Loucy (cell line): ENCODE measurements at regions not wholly inside any gene's neighbourhood (a gene's known extent, or its start where the extent isn't known, plus 50 kb on each side); places are given as distances from the start of the nearest gene placed in this dataset.

Source experiments
- H2AFZ ChIP-seq: fragments of 200-600 bp; sonication (generic); 2 replicates; pipeline ENCODE4 v1.6.0; 2016; ENCODE audit warnings: antibody characterized with exemption, mild to moderate bottlenecking, low read length, moderate library complexity
- H3F3A ChIP-seq: fragments of 200-600 bp; 2 replicates; pipeline ENCODE4 v1.6.0; 2016; ENCODE audit warnings: antibody characterized with exemption, low read depth, mild to moderate bottlenecking
- H3K27me3 ChIP-seq: fragments of 200-600 bp; sonication (generic); 2 replicates; pipeline ENCODE4 v1.6.1; 2014; ENCODE audit warnings: low read length, mild to moderate bottlenecking; ENCODE audit not compliant: insufficient read depth, poor library complexity, severe bottlenecking
- H3K36me3 ChIP-seq: fragments of 200-600 bp; sonication (generic); 2 replicates; pipeline ENCODE4 v1.6.1; 2016; ENCODE audit warnings: low read length; ENCODE audit not compliant: insufficient read depth
- H3K4me1 ChIP-seq: fragments of 200-600 bp; sonication (generic); 2 replicates; pipeline ENCODE4 v1.5.1; 2014; ENCODE audit warnings: low read length, mild to moderate bottlenecking; ENCODE audit not compliant: insufficient read depth, poor library complexity, severe bottlenecking
- H3K4me2 ChIP-seq: fragments of 200-600 bp; sonication (generic); 2 replicates; pipeline ENCODE4 v1.6.0; 2014; ENCODE audit warnings: antibody characterized with exemption, low read length, low read depth, mild to moderate bottlenecking; ENCODE audit not compliant: poor library complexity, severe bottlenecking
- H3K4me3 ChIP-seq: fragments of 200-600 bp; sonication (generic); 2 replicates; pipeline ENCODE4 v1.5.1; 2014; ENCODE audit warnings: low read length, mild to moderate bottlenecking, mixed read lengths; ENCODE audit not compliant: poor library complexity, severe bottlenecking
- H3K79me2 ChIP-seq: fragments of 200-600 bp; sonication (generic); 2 replicates; pipeline ENCODE4 v1.6.1; 2014; ENCODE audit warnings: low read length; ENCODE audit not compliant: insufficient read depth
- H3K9ac ChIP-seq: fragments of 200-600 bp; sonication (generic); 2 replicates; pipeline ENCODE4 v1.6.0; 2014; ENCODE audit warnings: mild to moderate bottlenecking, low read depth, low read length, moderate library complexity; ENCODE audit not compliant: poor library complexity, severe bottlenecking
- H3K9me2 ChIP-seq: fragments of 200-600 bp; sonication (generic); replicated peaks from 2 replicates; pipeline ENCODE4 v1.6.1; 2016; ENCODE audit warnings: low read depth, low read length, mixed read lengths
- H3K9me3 ChIP-seq: fragments of 200-600 bp; sonication (generic); 2 replicates; pipeline ENCODE4 v1.6.1; 2014; ENCODE audit warnings: mild to moderate bottlenecking, antibody characterized with exemption, low read length, low read depth; ENCODE audit not compliant: insufficient read depth
- H4K20me1 ChIP-seq: fragments of 200-600 bp; sonication (generic); 2 replicates; pipeline ENCODE4 v1.6.0; 2014; ENCODE audit warnings: antibody characterized with exemption, low read length, mild to moderate bottlenecking; ENCODE audit not compliant: insufficient read depth, poor library complexity, severe bottlenecking
- CTCF ChIP-seq: fragments of 200-600 bp; sonication (generic); conservative IDR thresholded peaks from 2 replicates; pipeline ENCODE4 v1.5.1; 2014; ENCODE audit warnings: mild to moderate bottlenecking, antibody characterized with exemption, low read length
- EZH2phosphoT487 ChIP-seq: fragments of 200-600 bp; IDR thresholded peaks from 2 replicates; pipeline ENCODE4 v1.6.1; 2018; ENCODE audit warnings: antibody characterized with exemption, mild to moderate bottlenecking, moderate library complexity, borderline replicate concordance

GRCh38 chr5:30831123-30831522 lies 362.4 kb upstream of the CDH6 start:
- Histone ChIP-seq H3K9ac (no peak overlapping the region), H3K79me2 (no peaks in the 10 kb centered on the region), H3F3A (no peaks in the 10 kb centered on the region), H3K4me3 (no peak overlapping the region), H3K36me3 (no peaks in the 10 kb centered on the region), H3K4me1 (peaks cover 3% of the 10 kb centered on the region), H4K20me1 (no peaks in the 10 kb centered on the region), H3K9me2 (no peaks in the 10 kb centered on the region), H3K9me3 (no peaks in the 10 kb centered on the region), H2AFZ (no peak overlapping the region), H3K27me3 (no peaks in the 10 kb centered on the region), H3K4me2 (no peak overlapping the region)
- TF ChIP-seq EZH2phosphoT487, result no peak
- no peak for TF ChIP-seq CTCF

- Histone ChIP-seq H3K36me3 (no peaks in the 10 kb centered on the region), H3K4me1 (no peaks in the 10 kb centered on the region), H3K9me3 (no peaks in the 10 kb centered on the region), H3K9me2 (no peaks in the 10 kb centered on the region), H2AFZ (no peak overlapping the region), H3K4me3 (no peak overlapping the region), H3F3A (no peaks in the 10 kb centered on the region), H3K4me2 (no peak overlapping the region), H3K9ac (no peak overlapping the region), H4K20me1 (no peaks in the 10 kb centered on the region), H3K27me3 (no peaks in the 10 kb centered on the region), H3K79me2 (no peaks in the 10 kb centered on the region)
- TF ChIP-seq EZH2phosphoT487, result no peak
- TF ChIP-seq CTCF, result no peak
These were observed 382.2 kb upstream of the CDH6 start for GRCh38 chr5:30811298-30811697.

GRCh38 chr5:30809933-30810332 lies 383.6 kb upstream of the CDH6 start:
- H3K4me1 ChIP-seq, result no peaks in the 10 kb centered on the region
- no peaks in the 10 kb centered on the region for H3K36me3 ChIP-seq
- H3K79me2 ChIP-seq, result no peaks in the 10 kb centered on the region
- H3F3A ChIP-seq, result no peaks in the 10 kb centered on the region
- H4K20me1 ChIP-seq, result no peaks in the 10 kb centered on the region
- no peak overlapping the region for H3K4me3 ChIP-seq
- TF ChIP-seq CTCF, result no peak
- TF ChIP-seq EZH2phosphoT487, result no peak
- H2AFZ ChIP-seq, result no peak overlapping the region
- no peaks in the 10 kb centered on the region for H3K9me2 ChIP-seq
- H3K27me3 ChIP-seq, result no peaks in the 10 kb centered on the region
- no peak overlapping the region for H3K4me2 ChIP-seq
- H3K9ac ChIP-seq, result no peak overlapping the region
- no peaks in the 10 kb centered on the region for H3K9me3 ChIP-seq
